Forelimb muscle (tissue), 1 donor: ENCODE measurements at regions not wholly inside any gene's neighbourhood (a gene's known extent, or its start where the extent isn't known, plus 50 kb on each side); places are given as distances from the start of the nearest gene placed in this dataset.

Source experiments
- DNase-seq: peaks from one replicate; pipeline ENCODE4 v3.0.0-alpha.2; 2013; ENCODE audit warnings: low read depth

- DNase-seq: no peak
Observed at GRCh38 chr22:49567899-49568750, 259.5 kb downstream of the BRD1 start.

- no peak for DNase-seq
Observed at GRCh38 chr22:49566693-49567092, 261.0 kb downstream of the BRD1 start.

- DNase-seq: no peak
Observed at GRCh38 chr22:49566141-49566541, 261.5 kb downstream of the BRD1 start.

- DNase-seq: no peak
Observed at GRCh38 chr22:49565516-49565855, 262.2 kb downstream of the BRD1 start.

GRCh38 chr22:49564666-49565515 is 262.8 kb downstream of the BRD1 start:
- no peak for DNase-seq

GRCh38 chr22:49564054-49564453 is 263.6 kb downstream of the BRD1 start:
- DNase-seq: no peak

- no peak for DNase-seq
Observed at GRCh38 chr22:49562685-49563249, 264.9 kb downstream of the BRD1 start.

GRCh38 chr22:49561976-49562375 is 265.7 kb downstream of the BRD1 start:
- no peak for DNase-seq

GRCh38 chr22:49561338-49561737 is 266.3 kb downstream of the BRD1 start:
- DNase-seq: no peak

- no peak for DNase-seq
Observed at GRCh38 chr22:49555526-49555925, 272.1 kb downstream of the BRD1 start.

- DNase-seq: no peak
Observed at GRCh38 chr22:49554741-49555140, 272.9 kb downstream of the BRD1 start.

GRCh38 chr22:49554296-49554625 is 273.4 kb downstream of the BRD1 start:
- no peak for DNase-seq

GRCh38 chr22:49553518-49554295 is 274.0 kb downstream of the BRD1 start:
- DNase-seq: no peak

GRCh38 chr22:49553076-49553475 is 274.6 kb downstream of the BRD1 start:
- DNase-seq: no peak

GRCh38 chr22:49551897-49552614 is 275.6 kb downstream of the BRD1 start:
- DNase-seq: no peak

- no peak for DNase-seq
Observed at GRCh38 chr22:49551446-49551845, 276.2 kb downstream of the BRD1 start.

GRCh38 chr22:49550766-49551362 is 276.8 kb downstream of the BRD1 start:
- DNase-seq: no peak

GRCh38 chr22:49550141-49550430 is 277.6 kb downstream of the BRD1 start:
- no peak for DNase-seq

GRCh38 chr22:49549256-49550140 is 278.2 kb downstream of the BRD1 start:
- no peak for DNase-seq
